Mucosa of rectum (tissue), 2 donors: ENCODE measurements at regions not wholly inside any gene's neighbourhood (a gene's known extent, or its start where the extent isn't known, plus 50 kb on each side); places are given as distances from the start of the nearest gene placed in this dataset.
"Not testable (repeated sequence)": the region's sequence is repeated elsewhere in the genome, so short reads cannot be mapped to it uniquely, and the experiment has no call there.

ENCODE experiments used
- H3K27ac ChIP-seq, 2 donors: one replicate each; pipeline ENCODE4 v1.7.0; 2013; ENCODE audit warnings: inconsistent platforms in 2 of 2, low read depth in 2 of 2, low read length in 2 of 2
- H3K27me3 ChIP-seq, 2 donors: one replicate each; pipeline ENCODE4 v1.7.0; 2013; ENCODE audit warnings: low read length in 2 of 2; ENCODE audit not compliant: control insufficient read depth in 2 of 2, insufficient read depth in 2 of 2
- H3K36me3 ChIP-seq, 2 donors: one replicate each; pipeline ENCODE4 v1.7.0; 2013; ENCODE audit warnings: low read length in 2 of 2; ENCODE audit not compliant: control insufficient read depth in 2 of 2, insufficient read depth in 2 of 2
- H3K4me1 ChIP-seq, 2 donors: one replicate each; pipeline ENCODE4 v1.7.0; 2013; ENCODE audit warnings: low read length in 2 of 2, mild to moderate bottlenecking in 1 of 2; ENCODE audit not compliant: control insufficient read depth in 2 of 2, insufficient read depth in 2 of 2
- H3K4me3 ChIP-seq, 2 donors: one replicate each; pipeline ENCODE4 v1.7.0; 2013; ENCODE audit warnings: low read length in 2 of 2
- H3K9ac ChIP-seq, 2 donors: one replicate each; pipeline ENCODE4 v1.7.0; 2013; ENCODE audit warnings: low read length in 2 of 2, low read depth in 1 of 2, mild to moderate bottlenecking in 1 of 2
- H3K9me3 ChIP-seq, 2 donors: one replicate each; pipeline ENCODE4 v1.7.0; 2013; ENCODE audit warnings: low read length in 2 of 2; ENCODE audit not compliant: control insufficient read depth in 2 of 2
- donor health status: healthy.
- donor health status: Normal muscosa, but diverticular disease.

DNA sequence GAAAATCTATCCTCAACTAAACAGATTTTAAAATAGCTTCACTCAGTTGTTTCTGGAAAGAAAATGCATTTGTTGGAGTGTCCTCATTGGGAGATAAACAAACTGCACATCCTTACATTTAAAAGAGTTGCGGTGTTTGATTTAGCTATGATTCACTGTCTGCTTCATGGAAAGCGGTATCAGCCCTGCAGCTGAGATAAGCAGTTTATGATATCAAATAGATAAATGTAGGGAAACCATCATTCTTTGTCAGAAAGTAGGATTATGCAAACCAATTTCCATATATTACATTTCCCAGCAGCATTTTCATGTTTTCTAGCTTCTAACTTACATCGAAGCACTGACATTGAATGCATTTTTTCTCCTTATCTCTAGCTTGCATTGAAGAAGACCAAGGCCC lies 698.9 kb downstream of the DIPK2A start:
- Histone ChIP-seq H3K4me3 (no peak overlapping the region), H3K9ac (no peak overlapping the region), H3K36me3 (no peaks in the 10 kb centered on the region), H3K27me3 (no peaks in the 10 kb centered on the region), H3K9me3 (no peaks in the 10 kb centered on the region), H3K4me1 (no peaks in the 10 kb centered on the region), H3K27ac (no peak overlapping the region)

DNA sequence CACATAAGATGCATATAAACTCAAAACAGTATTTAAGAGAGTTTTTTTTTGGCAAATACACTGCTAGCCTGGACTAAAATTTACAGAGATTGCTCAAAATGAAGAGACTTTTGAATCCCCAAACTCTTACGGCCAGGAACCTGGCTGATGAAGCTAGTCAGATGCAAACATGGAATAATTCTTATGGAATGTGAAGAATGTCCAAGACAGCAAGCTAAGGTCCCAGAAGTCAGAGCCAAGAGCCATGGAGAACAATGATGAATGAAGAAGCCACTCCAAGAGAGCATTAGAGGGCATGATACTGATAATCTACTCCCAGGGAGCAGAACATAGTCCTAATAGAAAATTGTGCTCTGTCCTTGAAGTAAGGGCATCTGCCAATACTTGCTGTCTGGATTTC lies 705.5 kb downstream of the DIPK2A start:
- Histone ChIP-seq H3K27me3 (no peaks in the 10 kb centered on the region), H3K9ac (no peak overlapping the region), H3K4me3 (no peak overlapping the region), H3K27ac (no peak overlapping the region), H3K9me3 (no peaks in the 10 kb centered on the region), H3K4me1 (no peaks in the 10 kb centered on the region), H3K36me3 (no peaks in the 10 kb centered on the region)

DNA sequence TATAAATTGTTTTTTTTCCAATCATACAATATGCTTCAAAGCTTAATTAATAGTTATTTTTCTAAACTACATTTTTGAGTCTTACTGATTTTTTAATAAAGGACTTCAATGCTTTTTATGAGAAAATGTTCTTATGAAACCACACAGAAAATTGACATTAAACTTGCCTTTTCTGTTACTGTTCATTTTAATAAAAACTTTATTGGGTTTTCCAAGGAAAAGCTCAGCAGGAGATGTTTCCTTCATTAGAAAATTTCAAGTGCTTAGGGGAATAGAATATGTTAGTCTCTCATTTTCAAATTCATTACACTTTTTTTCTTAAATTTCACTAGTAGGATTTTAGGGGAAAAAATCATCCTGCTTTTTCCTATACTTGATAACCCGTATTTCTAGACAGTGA lies 711.4 kb downstream of the DIPK2A start:
- no peaks in the 10 kb centered on the region for H3K36me3 ChIP-seq
- H3K9me3 ChIP-seq = no peaks in the 10 kb centered on the region
- H3K27ac ChIP-seq = no peak overlapping the region
- no peak overlapping the region for H3K4me3 ChIP-seq
- no peaks in the 10 kb centered on the region for H3K27me3 ChIP-seq
- H3K9ac ChIP-seq = no peak overlapping the region
- H3K4me1 ChIP-seq = no peaks in the 10 kb centered on the region

DNA sequence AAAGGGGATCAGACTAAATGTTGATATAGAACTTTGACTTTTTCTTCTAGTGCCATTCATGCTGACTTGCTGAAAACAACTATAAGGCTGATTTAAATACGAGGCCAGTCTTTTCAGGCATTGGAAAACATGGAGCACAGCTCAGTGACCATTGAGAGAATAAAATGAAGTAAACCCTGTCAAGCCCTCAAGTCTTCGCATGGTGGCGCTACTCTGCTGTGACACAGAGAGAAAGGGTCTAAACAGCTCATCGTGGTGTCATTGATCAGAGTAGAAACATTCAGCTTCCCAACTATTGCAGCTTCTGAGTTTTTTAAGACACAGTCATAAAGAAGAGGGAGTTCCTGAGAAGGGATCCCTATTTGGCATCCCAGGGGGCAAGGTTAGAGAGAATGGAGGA lies 716.2 kb downstream of the DIPK2A start:
- Histone ChIP-seq H3K9ac (no peak overlapping the region), H3K27me3 (no peaks in the 10 kb centered on the region), H3K4me3 (no peak overlapping the region), H3K36me3 (no peaks in the 10 kb centered on the region), H3K4me1 (no peaks in the 10 kb centered on the region), H3K9me3 (no peaks in the 10 kb centered on the region), H3K27ac (no peak overlapping the region)

DNA sequence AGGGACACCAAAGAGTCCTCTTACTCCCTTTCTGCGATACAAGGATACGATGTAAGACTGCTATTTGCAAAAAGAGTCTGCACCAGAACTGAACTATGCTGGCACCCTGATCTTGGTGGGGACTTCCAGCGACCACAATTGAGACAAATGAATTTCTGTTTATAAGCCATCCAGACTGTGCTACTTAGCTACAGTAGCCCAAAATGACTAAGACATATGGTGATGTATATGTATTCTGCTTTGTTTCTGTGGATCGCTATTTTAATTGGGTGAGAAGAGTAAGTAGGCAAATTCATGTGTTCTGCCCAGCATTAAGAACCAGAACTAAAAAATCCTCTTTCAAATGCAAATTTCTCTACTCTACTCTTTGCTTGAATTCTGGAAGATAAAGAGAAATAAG lies 720.9 kb downstream of the DIPK2A start:
- H3K27ac ChIP-seq = no peak overlapping the region
- no peaks in the 10 kb centered on the region for H3K36me3 ChIP-seq
- no peaks in the 10 kb centered on the region for H3K27me3 ChIP-seq
- H3K9me3 ChIP-seq = no peaks in the 10 kb centered on the region
- H3K4me3 ChIP-seq = no peak overlapping the region
- H3K4me1 ChIP-seq = no peaks in the 10 kb centered on the region
- no peak overlapping the region for H3K9ac ChIP-seq

DNA sequence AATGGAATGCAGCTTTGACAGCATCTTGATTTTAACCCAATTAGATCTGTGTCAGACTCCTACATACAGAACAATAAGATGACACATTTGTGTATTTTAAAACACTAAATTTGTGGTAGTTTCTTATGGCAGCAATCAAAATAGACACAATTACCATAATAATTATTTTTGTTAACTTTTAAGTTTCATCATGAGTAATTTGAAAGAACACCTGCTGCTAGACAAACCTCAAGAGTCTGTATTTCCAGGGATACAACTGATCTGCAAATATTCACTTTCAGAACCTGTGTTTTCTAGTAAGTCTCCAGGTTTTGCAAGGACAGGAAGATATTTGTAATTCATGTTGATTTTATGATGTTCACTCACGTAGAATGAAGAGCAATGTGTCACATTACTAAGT lies 736.8 kb downstream of the DIPK2A start:
- Histone ChIP-seq H3K9me3 (no peaks in the 10 kb centered on the region), H3K4me3 (no peak overlapping the region), H3K27me3 (no peaks in the 10 kb centered on the region), H3K36me3 (no peaks in the 10 kb centered on the region), H3K27ac (no peak overlapping the region), H3K9ac (no peak overlapping the region), H3K4me1 (no peaks in the 10 kb centered on the region)

DNA sequence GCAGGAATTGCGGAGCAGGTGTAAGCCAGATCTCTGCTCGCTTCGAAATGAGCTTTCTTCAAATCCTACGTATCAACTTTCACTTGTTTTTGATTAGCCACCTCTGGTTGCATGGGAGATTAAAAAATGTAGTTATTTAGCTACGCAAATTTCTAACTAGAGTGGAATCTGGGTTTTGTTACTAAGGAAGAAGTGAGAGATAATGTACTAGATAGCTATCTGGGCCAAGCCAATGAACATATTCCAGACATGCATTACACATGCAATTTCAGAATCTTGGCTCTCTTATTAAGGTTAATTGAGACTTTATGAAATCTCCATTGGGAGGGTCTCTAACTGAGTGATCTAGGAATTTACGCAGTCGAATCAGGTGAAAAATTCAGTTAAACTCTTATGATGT lies 765.7 kb downstream of the DIPK2A start:
- H3K27me3 ChIP-seq = no peaks in the 10 kb centered on the region
- no peak overlapping the region for H3K9ac ChIP-seq
- H3K27ac ChIP-seq = no peak overlapping the region
- H3K4me1 ChIP-seq = no peaks in the 10 kb centered on the region
- no peaks in the 10 kb centered on the region for H3K36me3 ChIP-seq
- no peaks in the 10 kb centered on the region for H3K9me3 ChIP-seq
- no peak overlapping the region for H3K4me3 ChIP-seq

DNA sequence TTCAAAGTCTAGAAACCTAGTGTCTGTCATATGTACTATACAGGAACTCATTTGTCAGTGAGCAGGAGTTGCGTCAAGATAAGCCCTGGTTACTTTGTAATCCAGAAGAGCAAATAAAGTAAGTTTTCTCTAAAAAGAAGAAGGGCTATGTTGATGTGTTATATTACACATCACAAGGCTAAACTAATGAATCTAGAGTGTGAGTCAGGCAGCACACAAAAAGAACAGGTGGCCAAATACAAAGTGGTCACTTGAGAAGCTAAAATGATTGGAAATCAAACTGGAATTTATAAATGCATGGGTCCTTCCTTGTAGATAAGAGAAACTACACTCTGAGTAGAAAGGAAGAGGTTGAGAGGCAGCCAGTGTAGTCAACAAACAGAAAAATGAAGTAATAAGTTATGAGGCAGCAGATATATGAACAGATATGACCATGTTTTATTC lies 771.6 kb downstream of the DIPK2A start:
- Histone ChIP-seq H3K36me3 (no peaks in the 10 kb centered on the region), H3K9ac (no peak overlapping the region), H3K9me3 (no peaks in the 10 kb centered on the region), H3K27ac (no peak overlapping the region), H3K4me3 (no peak overlapping the region), H3K27me3 (no peaks in the 10 kb centered on the region), H3K4me1 (no peaks in the 10 kb centered on the region)

DNA sequence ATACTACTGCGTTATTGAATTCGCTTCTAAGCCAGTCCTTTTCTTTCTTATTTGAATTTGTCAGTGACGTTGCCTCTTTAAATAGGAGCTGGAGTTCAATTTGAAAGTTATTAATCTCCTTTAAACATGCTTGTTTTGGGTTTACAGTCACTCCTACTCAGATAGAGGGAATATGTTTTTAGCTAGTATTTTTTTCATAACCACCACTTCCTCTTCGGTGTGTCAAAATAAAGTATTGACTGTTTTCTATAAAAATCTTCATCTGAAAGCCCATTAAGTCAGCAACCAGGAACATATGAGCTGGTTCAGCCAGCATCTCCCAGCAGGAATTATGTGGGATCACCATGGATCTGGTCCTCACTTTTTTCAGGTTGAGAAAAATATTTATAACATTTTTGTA lies 772.9 kb downstream of the DIPK2A start:
- H3K4me3 ChIP-seq = no peak overlapping the region
- no peaks in the 10 kb centered on the region for H3K27me3 ChIP-seq
- H3K9ac ChIP-seq = no peak overlapping the region
- no peaks in the 10 kb centered on the region for H3K36me3 ChIP-seq
- H3K27ac ChIP-seq = no peak overlapping the region
- H3K9me3 ChIP-seq = no peaks in the 10 kb centered on the region
- H3K4me1 ChIP-seq = no peaks in the 10 kb centered on the region

DNA sequence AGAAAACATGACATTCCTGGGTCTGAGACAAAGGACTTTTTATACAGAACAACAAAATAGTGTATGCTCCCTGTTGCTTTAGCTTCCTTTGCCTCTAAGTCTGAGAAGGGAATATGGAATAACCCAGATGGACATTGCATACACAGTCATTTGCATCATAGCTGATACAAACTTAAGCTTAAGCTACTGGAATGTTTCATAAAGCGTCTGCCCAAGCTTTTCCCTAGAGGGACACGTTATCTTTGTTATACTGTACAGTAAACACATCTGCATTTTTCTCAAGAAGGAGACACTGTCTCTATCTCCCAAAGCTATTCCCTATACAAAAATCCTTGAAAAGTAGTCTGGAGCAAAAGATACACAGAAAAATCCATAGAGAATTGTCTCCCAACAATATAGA lies 775.0 kb downstream of the DIPK2A start:
- no peaks in the 10 kb centered on the region for H3K27me3 ChIP-seq
- H3K9ac ChIP-seq = no peak overlapping the region
- H3K27ac ChIP-seq = no peak overlapping the region
- no peaks in the 10 kb centered on the region for H3K4me1 ChIP-seq
- no peaks in the 10 kb centered on the region for H3K36me3 ChIP-seq
- no peak overlapping the region for H3K4me3 ChIP-seq
- H3K9me3 ChIP-seq = no peaks in the 10 kb centered on the region

DNA sequence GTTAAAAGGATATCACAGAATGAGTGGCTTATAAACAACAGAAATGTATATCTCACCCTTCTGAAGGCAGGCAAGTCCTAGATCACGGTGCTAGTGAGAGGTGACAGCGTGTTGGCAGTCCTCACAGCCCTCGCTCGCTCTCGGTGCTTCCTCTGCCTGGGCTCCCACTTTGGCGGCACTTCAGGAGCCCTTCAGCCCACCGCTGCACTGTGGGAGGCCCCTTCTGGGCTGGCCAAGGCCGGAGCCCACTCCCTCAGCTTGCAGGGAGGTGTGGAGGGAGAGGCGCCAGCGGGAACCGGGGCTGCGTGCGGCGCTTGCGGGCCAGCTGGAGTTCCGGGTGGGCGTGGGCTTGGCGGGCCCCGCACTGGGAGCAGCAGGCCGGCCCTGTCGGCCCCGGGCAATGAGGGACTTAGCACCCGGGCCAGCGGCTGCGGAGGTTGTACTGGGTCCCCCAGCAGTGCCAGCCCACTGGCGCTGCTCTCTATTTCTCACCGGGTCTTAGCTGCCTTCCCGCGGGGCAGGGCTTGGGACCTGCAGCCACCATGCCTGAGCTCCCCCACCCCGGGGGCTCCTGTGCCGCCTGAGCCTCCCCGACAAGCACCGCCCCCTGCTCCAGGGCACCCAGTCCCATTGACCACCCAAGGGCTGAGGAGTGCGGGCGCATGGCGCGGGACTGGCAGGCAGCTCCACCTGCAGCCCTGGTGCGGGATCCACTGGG lies 778.1 kb downstream of the DIPK2A start:
- not testable (repeated sequence) for H3K27me3 ChIP-seq, H3K9me3 ChIP-seq, H3K9ac ChIP-seq, H3K4me1 ChIP-seq, H3K4me3 ChIP-seq, H3K27ac ChIP-seq, H3K36me3 ChIP-seq
